Skeletal muscle cell (primary cell): ENCODE measurements at regions not wholly inside any gene's neighbourhood (a gene's known extent, or its start where the extent isn't known, plus 50 kb on each side); places are given as distances from the start of the nearest gene placed in this dataset.
"Not testable (repeated sequence)": the region's sequence is repeated elsewhere in the genome, so short reads cannot be mapped to it uniquely, and the experiment has no call there.

ENCODE experiments used
- DNase-seq: peaks from one replicate; pipeline ENCODE4 v3.0.0-alpha.2; 2010; ENCODE audit warnings: low read depth
- H3K4me3 ChIP-seq: 2 replicates; pipeline ENCODE4 v1.5.1; 2011; ENCODE audit warnings: low read depth, mild to moderate bottlenecking, control low read depth, low read length, moderate library complexity

DNA sequence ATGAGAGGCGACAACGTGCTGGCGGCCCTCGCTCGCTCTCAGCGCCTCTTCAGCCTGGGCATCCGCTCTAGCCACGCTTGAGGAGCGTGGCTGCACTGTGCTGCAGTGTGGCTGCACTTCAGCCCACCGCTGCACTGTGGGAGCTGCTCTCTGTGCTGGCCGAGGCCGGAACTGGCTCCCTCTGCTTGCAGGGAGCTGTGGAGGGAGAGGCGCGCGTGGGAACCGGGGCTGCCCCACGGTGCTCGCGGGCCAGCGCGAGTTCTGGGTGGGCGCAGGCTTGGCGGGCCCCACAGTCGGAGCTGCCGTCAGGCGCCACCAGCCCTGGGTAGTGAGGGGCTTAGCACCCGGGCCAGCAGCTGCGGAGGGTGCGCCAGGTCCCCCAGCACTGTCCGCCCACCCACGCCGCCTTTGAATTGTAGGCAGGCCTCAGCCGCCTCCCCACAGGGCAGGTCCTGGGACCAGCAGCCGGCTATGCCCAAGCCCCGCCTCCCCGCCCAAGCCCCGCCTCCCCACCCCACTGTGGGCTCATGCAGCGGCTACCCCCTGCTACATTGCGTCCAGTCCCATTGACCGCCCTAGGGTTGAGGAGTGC, 974.2 kb downstream of the FSCB start:
- no peak for DNase-seq
- no peak overlapping the region for H3K4me3 ChIP-seq

DNA sequence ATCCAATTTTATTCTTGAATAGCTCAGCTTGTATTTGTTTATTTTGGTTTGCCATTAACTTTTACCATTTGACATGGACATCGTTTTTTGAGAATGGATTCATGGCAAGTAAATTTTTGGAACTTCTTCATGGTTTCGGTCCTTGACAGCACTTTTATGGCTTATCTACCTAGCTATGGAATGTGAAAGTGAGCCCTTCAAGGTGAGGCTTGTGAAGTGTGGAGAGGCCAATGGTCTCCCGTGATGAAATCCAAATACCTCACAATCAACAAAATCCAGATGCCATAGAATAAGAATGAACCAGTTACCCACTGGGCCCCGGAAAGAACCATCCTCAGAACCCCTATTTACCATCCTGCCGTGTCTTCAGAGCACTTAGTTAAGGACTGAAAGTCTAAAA, 978.8 kb downstream of the FSCB start:
- no peak overlapping the region for H3K4me3 ChIP-seq
- DNase-seq = no peak

DNA sequence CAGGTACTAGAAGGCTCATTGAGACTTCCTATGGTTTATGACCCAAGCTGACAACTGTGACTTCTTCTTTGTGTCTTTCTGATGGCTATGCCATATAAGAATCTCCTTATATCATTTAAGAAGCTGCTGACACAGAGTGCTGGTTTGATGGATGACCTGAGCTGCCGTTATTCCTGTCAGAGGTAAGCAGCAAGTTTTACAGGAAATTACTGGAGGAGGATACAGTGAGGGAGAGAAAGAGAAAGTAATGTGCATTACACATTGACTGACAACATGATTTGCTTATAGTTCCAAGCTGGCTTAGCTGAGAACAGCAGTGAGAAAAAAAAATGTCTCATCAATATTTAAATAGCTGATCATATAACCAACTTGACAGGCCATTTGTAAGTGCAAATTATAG, 981.4 kb downstream of the FSCB start:
- no peak for DNase-seq
- H3K4me3 ChIP-seq = no peak overlapping the region

DNA sequence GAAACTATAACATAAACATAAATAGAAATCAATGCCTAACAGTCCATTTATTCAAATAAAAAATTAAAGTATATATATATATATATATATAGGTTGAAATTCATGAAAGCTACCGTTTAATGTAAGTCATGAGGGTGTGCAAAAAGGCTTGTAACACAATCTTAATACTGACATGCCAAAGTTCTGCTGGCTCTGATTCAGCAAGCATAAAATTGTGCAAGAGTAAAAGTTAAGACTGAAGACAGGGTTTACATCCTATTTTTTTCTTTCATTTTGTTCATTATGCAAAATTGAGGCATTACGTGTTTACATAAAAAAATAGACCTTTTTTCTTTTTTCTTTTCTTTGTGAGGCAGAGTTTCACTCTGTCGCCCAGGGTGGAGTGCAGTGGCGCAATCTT, 984.2 kb downstream of the FSCB start:
- no peak for DNase-seq
- no peak overlapping the region for H3K4me3 ChIP-seq

DNA sequence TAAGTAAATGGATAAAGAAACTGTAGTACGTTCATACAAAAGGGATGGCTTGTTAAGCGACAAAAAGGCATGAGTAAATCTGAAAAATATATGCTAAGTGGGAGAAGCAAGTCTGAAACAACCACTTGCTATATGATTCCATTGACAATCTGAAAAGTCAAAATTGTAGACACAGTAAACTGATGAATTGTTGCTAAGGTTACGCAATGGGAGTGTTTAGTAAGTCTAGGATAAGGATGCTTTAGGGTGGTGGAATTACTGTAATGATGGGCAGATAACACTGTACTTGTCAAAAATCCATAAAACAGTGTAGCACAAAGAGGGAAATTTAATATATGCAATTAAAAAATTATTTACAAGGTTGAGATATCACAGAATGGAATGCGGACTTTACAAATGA, 984.9 kb downstream of the FSCB start:
- no peak overlapping the region for H3K4me3 ChIP-seq
- DNase-seq = no peak

DNA sequence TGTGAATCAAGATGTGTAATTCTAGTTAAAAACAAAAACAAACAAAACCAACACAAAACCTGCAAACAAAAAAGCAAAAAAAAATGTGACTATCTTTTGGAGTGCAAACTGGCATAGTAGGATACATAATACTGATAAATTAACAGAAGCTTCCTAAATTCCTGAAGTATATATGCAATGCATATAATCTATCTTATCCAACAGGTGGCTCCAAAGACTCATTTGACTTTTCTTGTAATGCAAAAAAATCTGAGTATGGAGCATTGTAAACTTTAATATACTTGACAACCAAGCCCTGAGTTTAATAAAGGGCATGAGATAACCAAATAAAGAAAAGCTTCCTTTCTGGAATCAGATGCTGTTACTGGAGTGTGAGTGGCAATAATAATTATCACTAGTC, 1003.6 kb downstream of the FSCB start:
- no peak overlapping the region for H3K4me3 ChIP-seq
- no peak for DNase-seq

DNA sequence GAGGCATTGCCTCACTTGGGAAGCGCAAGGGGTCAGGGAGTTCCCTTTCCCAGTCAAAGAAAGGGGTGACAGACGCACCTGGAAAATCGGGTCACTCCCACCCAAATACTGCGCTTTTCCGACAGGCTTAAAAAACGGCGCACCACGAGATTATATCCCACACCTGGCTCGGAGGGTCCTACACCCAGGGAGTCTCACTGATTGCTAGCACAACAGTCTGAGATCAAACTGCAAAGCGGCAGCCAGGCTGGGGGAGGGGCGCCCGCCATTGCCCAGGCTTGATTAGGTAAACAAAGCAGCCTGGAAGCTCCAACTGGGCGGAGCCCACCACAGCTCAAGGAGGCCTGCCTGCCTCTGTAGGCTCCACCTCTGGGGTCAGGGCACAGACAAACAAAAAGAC, 1014.7 kb downstream of the FSCB start:
- not testable (repeated sequence) for H3K4me3 ChIP-seq, DNase-seq

DNA sequence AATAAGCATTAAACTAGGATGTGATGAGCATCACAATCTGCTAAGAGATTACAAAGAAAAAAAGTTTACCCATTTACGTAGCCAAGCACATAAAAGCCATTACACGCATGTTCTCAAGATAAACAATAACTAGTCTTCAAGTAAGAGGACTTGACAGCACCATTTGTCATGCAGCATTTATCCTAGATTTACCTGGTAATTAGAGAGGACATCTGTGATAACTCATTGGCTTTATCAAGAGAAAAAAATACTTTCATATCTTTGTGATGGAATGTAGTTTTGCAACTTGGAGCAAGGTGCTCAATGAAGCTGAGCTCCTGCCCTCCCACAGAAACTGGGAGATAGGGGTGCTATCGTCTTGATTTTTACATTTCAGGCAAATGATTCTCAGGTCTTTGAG, 1023.7 kb downstream of the FSCB start:
- H3K4me3 ChIP-seq = no peak overlapping the region
- no peak for DNase-seq

DNA sequence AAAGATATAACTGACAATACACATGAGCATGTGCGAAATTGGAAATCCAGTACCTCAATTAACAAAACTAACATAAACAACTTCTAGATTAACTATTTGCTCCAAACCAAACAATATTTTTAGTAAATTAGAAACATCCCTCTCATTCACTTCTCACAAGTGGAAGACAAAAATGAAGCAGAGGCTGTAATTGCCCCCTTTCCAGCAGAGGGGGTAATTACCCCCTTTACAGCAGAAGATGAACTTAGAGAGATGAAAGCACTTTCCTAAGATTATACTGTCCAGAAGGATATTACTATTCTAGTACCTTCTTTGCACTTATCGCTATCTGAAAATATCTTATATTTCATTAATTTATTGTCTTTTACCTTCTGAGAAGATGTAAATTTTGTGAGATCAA, 1025.2 kb downstream of the FSCB start:
- DNase-seq = no peak
- no peak overlapping the region for H3K4me3 ChIP-seq

DNA sequence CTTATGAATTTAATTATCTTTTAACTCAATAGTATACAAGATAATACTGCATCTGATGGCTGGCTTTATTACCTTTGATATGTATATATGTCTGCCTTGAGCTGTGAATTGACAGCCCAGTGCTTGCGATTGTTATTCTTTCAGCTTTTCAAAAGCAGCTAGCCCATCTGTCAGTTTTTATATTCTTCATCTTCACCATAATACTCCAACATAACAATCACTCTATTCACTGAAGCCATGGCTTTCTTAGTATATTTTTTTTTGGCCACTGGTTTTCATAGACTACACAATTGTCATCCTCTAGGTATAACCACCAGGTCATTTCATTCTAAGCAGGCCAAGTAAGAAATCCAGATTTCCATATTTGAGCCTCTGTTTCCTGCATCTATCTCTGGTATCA, 1026.1 kb downstream of the FSCB start:
- DNase-seq = no peak
- no peak overlapping the region for H3K4me3 ChIP-seq

DNA sequence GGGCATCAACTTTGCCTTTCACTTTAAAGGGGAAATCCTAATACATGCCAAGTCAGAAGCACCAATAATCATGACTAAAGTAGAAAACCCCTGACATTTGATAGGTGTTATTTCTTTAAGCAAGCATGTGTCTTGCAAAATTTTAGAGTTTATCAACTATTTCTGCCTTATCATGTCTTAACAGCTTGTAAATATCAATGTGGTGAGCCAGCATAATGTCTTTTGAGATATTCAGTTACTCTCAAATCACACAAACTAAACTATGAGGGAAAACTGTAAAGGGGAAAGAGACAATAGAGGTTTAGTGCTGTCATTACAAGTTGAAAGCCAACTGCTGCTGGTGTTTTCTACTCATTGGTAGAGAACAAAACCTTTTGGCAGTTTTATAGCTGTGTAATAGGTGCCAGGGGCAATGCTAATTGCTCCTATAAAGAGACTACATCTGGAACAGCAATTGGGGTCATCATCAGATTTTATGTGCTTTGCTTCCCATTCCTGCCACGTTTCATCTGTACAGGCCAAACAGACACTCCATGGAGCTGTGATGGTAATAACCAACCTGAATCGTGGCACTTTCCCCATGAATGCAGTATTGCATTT, 1027.4 kb downstream of the FSCB start:
- no peak for DNase-seq
- H3K4me3 ChIP-seq = no peak overlapping the region

DNA sequence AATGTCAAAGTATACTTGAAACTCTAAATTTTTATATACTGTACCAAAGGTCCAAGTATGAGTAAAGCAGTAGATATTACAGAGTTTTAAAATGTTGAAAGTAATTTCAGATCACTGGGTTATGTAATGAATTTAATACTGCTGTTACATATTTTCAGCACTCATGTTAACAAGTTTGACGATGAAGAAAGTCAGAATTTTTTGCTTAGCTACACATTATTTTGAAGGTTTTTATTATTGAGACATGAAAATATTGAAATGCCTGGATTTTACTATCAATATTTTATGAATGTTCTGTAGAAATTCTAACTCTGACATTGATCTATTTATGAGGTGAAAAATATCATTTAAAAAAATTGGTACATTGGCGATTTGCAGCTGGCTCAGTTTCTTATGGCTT, 1030.3 kb downstream of the FSCB start:
- H3K4me3 ChIP-seq = no peak overlapping the region
- no peak for DNase-seq

DNA sequence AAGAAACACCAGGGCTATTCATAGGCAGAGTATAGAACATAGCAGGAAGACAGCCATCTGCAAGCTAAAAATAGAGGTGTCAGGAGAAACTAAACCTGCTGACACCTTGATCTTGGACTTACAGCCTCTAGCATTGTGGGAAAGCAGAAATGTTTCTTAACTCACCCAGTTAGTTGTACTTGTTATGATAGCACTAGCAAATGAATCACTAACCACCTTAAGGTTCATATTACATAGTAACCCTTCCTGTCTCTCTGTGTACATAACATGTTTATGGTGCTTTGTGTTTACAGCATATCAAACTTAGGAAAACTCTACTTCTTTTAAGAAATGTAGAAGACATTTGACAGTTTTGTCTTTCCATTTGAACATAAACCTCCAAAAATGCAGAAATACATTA, 1031.3 kb downstream of the FSCB start:
- DNase-seq = no peak
- H3K4me3 ChIP-seq = no peak overlapping the region

DNA sequence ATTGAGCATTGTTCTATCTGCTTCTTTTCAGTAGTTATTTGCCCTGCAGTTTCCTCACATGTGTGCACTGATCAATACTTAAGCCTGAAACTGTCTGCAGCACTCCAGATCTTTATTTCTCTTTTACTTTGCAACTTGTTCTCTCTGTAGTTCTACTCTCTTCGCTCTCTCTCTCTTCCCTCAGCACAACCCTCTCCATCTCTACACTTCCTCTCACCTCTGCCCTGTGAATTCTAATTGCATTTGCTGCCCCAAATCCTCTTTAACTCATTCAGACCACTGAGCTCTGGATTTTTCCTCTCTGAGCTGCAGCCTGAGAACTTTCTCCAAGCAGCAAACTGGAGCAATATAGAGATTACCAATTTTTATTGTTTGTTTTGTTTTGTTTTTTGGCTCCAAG, 1035.5 kb downstream of the FSCB start:
- H3K4me3 ChIP-seq = no peak overlapping the region
- DNase-seq = no peak

DNA sequence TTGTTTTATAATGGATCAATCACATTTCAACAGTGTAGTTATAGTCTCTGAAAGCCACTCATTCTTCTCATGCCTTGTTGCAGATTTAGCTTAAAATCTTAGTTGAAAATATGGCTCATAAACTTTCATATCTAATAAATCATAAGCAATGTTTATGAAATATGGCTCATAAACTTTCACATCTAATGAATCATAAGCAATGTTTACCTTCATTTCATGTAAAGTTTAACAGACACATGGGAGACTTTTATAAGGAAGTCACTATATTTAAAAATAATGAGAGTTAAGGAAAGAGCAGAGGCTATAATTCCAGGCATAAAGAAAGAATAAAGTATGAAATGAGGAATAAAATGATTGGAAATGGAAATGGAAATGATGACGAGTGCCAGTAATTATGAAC, 1042.1 kb downstream of the FSCB start:
- no peak overlapping the region for H3K4me3 ChIP-seq
- no peak for DNase-seq

DNA sequence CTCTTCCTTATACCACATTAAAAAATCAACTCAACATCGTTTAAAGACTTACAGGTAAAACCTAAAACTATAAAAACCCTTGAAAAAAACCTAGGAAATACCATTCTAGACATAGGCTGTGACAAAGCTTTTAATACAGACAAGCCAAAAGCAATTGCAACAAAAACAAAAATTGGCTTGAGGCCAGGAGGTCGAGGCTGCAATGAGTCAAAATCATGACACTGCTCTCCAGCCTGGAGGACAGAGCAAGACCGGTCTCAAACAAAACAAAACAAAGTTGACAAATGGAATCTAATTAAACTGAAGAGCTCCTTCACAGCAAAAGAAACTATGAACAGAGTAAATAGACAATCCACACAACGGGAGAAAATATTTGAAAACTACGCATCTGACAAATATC, 1057.8 kb downstream of the FSCB start:
- DNase-seq = no peak
- H3K4me3 ChIP-seq = no peak overlapping the region

DNA sequence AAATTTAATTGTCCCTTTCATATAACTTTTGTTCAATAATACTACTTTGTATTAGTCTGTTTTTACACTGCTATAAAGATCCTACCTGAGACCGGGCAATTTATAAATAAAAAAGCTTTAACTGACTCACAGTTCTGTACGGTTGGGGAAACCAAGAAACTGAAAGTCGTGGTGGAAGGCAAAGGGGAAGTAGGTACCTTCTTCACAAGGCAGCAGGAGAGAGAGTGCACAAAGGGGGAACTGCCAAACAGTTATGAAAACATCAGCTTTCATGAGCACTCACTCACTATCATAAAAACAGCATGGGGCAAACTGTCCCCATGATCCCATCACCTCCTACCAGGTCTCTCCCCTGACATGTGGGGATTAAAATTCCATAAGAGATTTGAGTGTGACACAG, 1069.0 kb downstream of the FSCB start:
- no peak overlapping the region for H3K4me3 ChIP-seq
- no peak for DNase-seq

DNA sequence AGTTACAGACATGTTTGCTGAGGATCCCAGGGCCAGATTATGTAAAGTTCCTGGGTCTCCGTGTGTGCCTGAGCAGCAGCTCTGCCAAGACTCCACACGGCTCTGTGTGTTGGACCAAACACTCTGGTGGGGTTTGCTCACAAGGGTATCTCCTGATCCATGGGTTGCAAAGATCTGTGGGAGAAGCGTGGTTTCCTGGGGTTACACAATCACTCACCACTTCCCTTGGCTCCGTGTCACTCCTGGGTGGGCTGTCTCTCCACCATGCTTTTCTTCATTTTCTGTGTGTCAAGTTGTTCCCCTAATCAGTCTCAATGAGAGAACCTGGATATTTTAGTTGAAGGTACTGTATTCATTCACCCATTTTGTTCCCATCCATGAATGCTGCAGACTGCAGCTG, 1088.8 kb downstream of the FSCB start:
- DNase-seq = no peak
- no peak overlapping the region for H3K4me3 ChIP-seq

DNA sequence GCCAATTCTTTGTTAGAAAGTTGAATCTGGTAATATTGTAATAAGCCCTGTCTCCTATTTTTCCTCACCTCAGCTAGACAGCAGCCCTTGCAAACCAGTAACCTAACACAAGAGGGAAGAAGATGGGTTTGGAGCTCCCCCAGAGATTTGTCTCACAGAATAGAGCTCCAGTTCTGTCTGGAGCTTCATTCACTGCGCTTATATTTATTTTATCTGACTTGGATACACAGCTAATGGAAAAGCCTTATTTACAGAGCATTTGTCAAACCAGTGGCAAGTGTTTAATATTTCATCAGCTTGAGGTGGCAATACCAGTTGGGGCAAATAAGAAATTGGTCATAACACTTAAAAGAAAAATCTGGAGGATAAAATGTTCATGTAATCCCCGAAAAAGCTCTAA, 1094.0 kb downstream of the FSCB start:
- no peak for DNase-seq

DNA sequence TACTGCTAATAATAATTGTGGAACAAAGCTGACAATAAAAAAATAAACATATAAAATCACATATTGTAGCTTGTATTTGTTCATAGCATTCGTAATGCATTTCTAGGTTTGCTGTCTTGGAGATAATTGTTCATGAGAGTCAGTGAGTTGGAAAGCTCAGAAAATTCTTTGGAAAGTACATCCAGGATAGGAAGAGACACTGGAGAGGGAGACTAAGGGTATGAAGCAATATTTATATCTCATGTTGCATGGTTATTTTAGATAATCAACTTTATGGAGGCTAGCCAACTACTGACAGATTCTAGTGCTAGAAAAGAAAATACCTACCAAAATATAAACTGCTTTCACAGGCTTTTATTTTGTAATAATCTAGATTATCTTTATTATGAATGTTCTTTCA, 1095.2 kb downstream of the FSCB start:
- DNase-seq = no peak
- no peak overlapping the region for H3K4me3 ChIP-seq

More for the DNA sequence above, 1094.0 kb downstream of the FSCB start:
- H3K4me3 ChIP-seq = no peak overlapping the region

DNA sequence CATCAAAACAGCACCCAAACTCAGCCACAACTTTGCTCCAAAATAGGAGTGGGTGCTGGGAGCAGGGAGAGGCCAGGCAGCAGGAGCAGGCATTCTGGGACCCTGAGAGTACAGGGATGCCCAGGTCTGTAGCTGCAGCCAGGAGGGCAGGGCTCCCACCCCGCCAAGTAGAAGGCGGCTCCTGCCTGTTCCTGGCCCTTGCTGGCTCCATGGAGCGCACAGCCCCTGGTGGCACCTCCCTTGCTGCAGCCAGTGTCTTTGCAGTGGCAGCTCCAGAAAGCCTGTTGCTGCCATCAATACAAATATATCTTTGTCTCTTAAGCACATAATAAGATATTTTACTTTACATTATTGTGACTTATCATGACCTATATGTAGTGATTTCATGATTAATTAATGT, 1096.5 kb downstream of the FSCB start:
- no peak overlapping the region for H3K4me3 ChIP-seq
- DNase-seq = no peak

DNA sequence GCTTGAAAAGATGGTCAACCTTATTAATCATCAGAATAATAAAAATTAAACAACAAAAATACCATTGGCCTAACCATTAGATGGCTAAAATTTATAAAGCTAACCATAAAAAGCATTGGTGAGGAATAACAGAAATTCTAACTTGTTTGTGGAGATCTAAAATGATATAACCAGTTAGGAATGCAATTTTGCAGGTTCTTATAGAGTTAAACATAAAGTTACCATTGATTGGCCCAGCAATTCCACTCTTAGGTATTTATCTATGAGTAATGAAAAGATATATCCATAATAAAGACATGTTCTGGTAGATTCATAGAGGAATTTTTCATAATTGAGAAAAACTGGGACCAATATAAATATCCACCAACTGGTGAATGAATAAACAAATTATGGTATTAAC, 1098.6 kb downstream of the FSCB start:
- no peak overlapping the region for H3K4me3 ChIP-seq
- no peak for DNase-seq
